CD4-positive, alpha-beta T cell treated with Interleukin-15 for 1 hour (primary cell): ENCODE measurements at regions not wholly inside any gene's neighbourhood (a gene's known extent, or its start where the extent isn't known, plus 50 kb on each side); places are given as distances from the start of the nearest gene placed in this dataset.
"Not testable (repeated sequence)": the region's sequence is repeated elsewhere in the genome, so short reads cannot be mapped to it uniquely, and the experiment has no call there.

Source experiments
- DNase-seq: peaks from one replicate; pipeline ENCODE4 v3.0.0-alpha.2; 2020

DNA sequence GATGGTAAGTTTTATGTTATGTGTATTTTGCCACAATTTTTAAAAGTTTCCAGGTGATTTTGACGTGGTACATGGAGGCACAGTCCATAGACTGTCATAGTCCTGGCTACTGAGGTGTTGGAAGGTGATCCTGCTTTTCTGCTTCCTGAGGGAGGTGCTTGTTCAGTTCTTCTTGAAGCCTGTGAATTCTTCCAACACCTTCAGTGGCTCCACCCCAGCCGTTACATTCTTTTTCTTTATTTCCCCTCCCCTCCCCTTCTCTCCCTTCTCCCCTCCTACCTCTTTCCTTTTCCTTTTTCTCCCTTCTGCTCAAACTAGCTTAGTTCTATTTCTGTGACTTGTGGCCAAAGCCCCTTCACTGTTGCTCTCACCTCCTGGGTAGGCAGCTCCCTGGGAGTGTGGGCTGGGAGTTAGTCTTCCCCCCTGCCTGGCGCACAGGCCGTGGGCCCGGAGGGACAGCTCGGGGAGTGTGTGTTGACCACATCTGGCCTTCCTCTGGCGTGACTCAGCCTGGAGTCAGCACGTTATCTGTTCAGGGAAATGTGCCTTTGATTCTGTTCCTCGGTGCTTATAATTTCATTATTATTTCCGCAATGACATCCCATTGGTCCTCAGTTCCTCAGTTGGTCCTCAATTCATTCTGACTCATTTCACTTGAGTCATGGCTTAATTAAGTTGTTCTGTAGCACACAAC is 566.2 kb downstream of the TBC1D22A start:
- no peak for DNase-seq

DNA sequence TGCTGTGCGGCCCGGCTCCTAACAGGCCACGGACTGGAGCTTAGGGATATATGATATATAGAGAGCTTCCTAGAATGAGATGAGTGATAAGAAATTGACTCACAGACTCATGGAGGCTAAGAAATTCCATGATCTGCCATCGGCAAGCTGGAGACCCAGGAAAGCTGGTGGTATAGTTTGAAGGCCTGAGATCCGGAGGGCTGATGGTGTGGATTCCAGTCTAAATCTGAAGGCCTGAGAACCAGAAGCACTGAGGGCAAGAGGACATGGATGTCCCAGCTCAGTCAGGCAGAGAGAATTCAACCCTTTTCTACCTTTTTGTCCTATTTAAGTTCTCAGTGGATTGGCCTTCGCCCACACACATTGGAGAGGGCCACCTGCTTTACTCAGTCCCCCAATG is 564.8 kb downstream of the TBC1D22A start:
- no peak for DNase-seq

DNA sequence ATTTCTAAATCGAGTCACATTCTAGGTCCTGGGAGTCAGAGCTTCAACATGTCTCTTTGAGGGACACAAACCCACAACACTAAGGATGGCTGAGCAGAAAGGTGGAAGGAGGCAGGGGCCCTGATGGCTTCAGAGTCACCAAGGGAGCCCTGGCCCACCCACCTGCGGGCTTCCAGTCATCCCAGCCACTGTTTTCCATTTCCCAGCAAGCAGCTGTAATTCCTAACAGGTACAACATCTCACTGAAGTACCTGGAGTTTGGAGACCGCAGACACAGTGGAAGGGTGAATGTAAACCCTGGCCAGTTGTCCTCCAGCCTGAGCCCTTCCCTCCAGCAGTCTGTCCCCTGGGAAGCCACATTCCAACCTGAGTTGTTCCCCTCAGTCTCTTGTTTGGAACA is 562.8 kb downstream of the TBC1D22A start:
- DNase-seq, result no peak

DNA sequence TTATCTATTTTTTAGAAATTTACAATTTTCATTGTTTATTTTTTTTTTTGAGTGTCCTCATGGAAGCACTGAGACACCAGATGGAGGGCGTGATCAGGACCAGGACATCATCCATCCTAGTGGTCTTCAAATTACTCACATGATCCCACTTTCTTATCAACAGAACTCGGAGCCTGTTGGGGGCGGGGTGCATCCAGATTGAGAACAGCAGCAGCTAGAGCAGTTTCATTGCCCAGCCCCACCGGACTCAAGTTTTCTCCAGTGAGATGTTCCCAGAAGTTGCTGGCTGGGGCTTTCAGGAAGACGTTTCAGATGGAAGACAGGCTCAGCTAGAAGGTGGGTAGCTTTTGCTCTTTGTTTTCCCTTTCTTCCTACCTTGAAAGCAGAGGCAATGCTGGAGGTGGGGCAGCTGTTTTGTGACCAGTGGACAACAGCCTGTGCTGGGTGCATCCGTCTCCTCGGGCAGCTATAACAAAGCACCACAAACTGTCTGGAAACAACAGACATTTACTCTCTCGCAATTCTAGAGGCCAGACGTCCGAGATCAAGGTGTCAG is 562.1 kb downstream of the TBC1D22A start:
- DNase-seq, result no peak

DNA sequence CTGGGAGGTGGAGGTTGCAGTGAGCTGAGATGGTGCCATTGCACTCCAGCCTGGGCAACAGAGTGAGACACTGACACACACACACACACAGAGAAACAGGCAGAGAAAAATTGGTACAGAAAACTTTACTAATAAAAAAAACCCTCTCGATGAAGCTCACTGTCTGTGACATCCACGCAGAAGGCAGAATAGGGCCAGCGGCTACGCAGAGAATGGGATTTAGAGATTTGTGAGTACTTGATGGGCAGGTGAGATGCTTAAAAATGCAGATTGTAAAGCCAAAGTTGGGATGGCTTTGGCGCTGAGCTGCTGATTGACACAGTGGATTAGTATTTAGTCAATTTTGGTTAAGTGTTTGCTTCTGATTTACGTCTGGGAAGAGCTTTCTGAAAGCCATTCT is 561.1 kb downstream of the TBC1D22A start:
- DNase-seq, result no peak

DNA sequence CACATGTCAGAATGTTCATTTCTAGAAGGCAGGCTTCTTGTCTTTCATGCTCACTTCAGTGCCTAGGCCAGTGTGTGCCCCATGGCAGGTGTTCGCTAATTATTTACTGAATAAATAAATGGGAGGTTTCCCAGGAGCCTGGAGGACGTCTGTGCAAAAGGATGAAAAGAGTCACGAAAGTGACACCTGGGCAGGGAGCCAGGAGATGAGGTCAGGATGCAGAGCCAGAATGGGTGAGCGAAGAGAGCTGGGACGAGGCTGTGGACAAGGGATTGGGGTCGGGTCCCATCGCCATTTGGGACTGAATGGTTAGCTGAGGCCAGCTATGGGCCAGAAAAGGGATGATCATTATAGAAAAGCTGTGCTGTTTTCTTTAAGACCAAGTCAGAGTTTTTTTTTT is 560.4 kb downstream of the TBC1D22A start:
- no peak for DNase-seq

DNA sequence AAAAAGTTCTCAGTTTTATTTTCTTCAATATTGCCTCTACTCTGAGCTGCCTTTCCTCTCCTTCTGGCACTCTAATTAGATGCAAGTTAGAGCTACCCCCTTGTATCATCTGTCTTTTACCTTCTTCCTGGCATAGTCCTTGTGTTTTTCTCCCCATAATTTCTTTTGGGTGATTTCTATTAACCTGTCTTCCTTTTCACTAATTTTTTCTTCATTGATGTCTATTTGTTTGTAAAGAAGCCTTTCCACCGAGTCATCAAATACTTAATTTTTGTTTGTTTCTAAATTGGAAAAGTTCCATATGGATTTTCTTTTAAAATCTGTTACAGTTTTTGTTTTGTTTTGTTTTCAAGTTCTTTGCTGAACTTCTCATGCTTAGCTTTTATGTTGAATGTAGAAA is 558.1 kb downstream of the TBC1D22A start:
- DNase-seq, result no peak

DNA sequence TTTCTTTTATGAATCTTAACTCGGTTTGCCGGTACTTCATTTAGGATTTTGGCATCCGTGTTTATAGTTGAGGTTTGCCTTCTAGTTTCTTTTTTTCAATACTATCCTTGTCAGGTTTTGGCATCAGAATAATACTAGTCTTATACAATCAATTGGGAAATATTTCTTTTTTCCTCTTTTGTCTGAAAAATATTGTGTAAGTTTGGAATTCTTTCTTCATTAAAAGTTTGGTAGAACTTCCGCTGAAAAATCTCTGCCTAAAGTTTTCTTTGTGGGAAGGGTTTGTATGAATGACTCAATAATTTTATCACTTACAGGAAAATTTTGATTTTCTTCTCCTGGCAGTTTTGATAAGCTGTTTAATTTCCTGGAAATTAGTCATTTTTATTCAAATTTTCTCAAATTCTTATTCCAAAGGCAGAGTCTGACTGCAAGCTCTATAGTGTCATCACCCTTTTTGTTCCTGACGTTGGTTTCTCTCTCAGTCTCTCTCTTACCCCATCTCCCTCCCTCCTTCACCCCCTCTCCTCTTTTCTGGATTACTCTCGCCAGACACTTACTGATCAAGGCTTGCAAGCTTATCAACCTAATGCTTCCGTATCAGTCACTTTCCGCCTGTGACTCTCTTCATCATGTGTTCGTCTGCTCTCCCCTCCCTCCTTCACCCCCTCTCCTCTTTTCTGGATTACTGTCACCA is 555.7 kb downstream of the TBC1D22A start:
- DNase-seq, result no peak

DNA sequence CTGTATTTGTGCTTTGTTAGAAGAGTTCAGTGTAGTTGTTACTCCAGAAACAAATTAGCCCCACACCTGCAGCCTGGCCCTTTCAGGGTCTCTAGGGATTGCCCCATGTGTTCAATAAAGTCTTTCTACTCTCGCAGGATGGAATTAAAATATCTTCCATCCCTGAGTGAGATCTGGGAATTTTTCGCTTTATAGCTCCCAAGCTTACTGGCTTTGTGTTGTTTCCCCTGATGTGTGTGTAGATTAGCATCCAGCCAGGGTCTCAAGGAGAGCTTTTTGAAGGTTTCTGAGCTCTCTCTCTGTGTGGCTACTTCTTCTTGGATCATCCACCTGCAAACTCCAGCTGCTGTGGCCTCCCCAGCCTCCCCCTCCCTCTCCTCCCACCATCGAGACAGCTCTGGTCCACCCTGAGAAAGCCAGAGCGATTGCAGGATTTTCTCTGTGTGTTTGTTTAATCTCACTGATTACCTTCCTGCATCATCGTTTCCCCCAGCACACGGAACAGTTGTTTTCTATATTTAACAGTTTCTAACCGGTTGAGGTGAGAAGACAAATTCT is 553.5 kb downstream of the TBC1D22A start:
- DNase-seq, result no peak

DNA sequence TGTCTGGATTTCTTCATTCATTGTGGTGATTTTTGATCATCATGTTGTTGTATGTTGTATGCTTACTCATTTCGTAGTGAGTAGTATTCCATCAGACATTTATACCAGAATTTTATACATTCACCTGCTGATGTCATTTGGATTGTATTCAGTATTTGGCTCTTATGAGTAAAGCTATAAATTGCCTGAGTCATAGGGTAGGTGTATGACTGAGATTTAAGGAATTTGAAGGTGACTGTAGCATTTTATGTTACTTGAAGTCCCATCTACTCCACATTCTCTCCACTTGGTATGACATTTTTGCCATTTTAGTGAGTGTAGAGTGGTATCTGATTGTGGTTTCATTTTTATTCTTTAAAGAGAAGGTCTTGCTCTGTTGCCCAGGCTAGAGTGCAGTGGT is 548.2 kb downstream of the TBC1D22A start:
- DNase-seq, result no peak

DNA sequence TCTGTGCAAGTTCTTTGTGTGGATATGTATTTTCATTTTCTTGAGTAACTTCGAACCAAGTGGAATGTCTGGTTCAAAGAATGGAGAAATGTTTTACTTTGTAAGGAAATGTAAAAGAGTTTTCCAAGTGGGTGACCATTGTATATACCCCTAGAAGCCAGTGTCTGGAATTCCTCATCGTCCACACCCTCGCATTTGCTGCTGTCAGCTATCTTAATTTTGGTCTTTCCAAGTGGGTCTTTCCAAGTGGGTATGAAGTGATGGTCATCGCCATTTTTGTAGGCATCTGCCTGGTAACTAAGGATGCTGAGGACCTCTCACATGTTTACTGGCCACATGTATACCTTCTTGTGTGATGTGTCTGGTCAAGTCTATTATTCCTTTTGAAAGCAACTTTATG is 547.5 kb downstream of the TBC1D22A start:
- no peak for DNase-seq

DNA sequence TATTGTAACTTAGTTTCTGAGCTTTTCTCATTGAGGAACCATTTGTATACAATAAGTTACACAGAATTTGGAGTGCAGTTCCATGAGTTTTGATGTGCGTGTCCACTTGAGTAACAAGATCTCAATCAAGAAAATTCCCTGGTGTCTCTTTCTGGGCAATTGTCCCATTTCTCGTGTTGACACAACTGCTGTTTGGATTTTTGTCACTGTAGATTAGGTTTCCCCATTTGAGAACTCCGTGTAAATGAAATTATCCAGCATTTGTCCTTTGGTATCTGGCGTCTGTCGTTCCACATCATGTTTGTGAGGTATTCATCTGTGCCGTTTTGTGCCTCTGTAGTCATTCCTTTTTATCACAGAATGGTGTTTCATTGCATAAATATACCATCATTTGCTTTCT is 547.0 kb downstream of the TBC1D22A start:
- no peak for DNase-seq

DNA sequence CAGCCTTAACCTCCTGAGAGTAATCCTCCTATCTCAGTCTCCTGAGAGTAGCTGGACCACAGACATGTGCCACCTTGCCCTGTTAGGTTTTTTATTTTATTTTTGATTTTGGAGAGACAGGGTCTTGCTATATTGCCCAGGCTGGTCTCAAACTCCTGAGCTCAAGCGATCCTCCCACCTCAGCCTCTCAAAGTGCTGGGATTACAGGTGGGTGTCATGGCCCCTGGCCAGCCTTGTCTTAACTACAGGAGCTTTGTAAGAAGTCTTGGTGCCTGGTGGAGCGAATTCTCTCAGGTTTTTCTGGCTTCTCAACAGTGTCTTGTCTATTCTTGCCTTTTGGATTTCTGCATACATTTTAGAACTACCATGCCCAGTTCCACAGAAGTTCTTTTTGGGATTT is 546.4 kb downstream of the TBC1D22A start:
- DNase-seq, result no peak

DNA sequence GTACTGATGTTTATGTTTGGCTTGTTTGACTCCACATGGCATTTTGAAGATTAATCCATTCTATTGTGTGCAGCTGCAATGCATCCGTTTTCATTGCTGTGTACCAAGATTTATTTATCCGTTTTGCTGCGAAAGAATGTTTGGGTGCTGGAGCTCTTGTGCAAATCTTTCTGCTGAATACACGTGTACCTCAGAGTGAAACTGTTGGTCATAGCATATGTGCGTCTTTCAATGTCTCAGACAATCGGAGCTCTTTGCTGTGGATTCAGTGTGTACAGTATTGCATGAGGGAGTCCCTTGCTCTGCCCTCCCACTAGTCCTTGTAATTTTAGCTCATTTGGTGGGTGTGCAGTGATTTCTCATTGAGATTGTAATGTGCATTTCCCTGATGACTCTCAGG is 545.4 kb downstream of the TBC1D22A start:
- DNase-seq, result no peak

DNA sequence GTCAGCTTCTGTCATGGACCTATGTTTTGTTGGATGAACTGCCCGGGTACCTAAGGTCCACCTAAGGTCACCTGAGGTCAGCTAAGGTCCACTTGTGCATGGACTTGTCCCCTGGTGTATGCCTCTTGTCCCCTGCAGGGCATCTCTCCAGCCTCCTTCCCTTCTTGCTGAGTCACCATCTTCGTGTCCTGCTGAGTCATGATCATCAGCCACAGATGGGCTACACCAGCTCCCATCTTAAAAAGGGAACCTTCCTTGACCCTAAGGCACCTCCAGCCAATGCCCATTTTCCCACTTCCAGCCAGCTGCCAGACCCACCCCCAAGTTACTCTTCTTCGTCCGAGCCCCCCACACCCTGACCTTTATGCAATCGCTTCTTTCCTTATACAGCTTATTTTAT is 544.9 kb downstream of the TBC1D22A start:
- DNase-seq, result no peak

DNA sequence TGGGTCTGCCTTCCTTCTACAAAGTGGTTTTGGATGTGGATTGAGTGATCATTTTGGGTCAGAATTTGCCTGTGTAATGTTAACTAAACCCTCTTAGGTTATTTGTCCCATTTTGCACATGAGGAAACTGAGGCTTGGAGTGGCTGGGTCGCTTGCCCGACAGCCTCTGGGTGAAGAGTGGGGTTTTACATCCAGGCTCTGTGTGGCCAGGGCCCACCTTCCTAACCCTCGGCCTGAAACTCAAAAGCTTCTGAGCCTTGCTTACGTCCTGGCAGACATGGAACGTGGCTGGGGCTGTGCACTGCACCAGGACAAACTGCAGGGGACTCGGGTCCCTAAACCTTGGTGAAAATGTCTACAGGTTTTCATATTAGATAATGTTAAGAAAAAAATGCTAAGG is 542.4 kb downstream of the TBC1D22A start:
- DNase-seq, result no peak

DNA sequence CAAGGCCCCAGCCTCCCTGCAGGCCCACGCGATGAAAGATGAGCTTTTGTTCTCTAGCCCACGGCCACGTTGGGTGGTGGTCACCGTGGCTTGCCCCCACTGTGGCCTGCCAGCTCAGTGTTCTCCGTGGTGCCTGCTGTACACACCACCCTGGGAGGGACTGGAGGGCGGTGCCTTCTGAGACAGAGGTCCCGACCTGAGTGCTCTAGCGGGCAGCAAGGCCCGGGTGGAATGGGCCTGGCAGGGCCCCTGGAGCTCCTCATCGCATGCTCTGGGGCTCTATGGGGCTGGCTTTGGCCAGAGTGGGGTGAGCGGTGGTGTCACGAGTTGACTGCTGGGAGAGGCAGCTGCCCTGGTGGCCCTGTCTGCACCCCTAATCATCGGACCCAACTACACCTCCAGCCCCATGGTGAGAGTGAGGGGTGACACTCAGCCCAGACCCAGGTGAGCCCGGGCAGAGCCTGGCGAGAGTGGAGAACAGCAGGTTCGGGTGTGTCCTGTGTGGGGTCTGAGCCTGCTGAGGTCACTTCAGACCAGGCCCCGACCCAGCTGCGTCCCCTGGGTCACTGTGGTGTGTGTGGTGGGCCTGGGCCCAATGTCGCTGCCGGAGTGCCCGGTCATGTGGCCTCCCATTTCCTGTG is 541.9 kb downstream of the TBC1D22A start:
- DNase-seq, result no peak

DNA sequence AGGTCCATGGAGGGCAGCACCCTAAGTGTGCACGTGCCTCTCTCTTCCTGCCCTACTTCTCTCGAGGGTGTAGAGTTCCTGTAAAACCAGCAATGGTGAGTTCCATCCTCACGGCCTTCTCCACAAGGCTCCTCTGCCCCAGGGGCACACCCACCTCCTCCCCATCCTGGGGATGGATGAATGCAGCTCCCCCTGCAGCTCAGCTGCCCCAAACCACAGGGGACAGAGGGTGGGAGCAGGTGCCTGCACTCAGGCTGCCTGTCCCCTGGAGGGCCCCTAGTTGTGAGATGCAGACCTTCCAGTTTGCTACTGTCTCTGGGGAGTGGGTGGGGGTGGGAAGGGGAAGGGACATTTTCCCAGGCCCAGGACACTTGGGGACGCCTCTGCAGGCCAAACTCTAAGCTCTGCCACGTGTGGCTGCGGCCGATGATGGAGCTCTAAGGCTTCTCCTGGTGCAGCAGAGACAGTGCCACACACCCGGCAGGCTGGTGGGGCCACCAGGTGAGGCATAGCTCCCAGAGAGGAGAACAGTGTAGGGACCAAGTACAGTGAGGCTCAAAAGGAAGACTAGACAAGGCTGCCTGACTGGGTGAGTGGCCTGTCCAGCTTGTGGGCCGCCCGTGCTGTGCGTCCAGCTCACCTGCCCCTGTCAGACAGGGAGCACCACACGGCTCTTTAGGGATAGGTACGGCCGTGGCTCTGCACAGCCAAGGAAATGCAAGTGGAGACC is 540.9 kb downstream of the TBC1D22A start:
- no peak for DNase-seq

DNA sequence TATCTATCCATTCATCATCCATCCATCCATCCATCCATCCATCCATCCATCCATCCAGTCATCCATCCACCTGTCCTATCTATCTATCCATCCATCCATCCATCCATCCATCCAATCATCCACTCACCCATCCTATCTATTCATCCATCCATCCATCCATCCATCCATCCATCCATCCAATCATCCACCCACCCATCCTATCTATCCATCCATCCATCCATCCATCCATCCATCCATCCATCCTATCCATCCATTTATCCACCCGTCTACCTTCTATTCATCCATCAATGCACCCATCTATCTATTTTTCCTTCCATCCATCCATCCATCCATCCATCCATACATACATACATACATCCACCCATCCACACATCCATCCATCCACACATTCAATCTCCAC is 540.1 kb downstream of the TBC1D22A start:
- DNase-seq, result not testable (repeated sequence)

DNA sequence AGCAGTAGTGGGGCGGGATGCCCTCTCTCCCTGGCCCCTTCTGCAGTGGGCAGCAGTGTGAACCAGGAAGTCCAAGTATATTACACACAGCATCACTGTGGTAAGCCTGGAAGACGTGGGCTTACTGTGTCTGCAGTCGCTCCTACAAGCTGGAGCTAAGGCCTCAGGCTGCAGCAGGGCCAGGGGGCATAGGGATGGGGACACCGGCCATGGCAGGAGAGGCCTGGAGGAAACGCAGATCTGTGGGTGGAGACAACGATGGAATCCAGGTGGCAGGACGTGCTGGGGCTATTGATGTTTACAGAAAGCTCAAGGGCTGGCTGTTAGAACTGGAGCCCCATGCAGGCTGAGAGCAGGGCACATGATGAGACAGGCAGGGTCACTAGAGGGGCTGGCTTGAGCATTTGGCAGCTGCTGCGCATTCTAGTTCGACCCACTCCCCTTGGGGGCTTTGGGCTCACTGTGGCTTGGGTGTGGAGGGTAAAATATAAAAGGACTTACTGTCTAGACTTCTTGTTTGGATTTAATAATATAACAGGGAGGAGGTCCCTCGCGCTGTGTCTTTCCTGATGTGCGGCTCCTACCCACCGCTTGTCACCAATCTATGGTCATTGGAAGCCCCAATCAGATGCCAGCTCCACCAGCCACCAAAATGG is 539.5 kb downstream of the TBC1D22A start:
- DNase-seq, result no peak

DNA sequence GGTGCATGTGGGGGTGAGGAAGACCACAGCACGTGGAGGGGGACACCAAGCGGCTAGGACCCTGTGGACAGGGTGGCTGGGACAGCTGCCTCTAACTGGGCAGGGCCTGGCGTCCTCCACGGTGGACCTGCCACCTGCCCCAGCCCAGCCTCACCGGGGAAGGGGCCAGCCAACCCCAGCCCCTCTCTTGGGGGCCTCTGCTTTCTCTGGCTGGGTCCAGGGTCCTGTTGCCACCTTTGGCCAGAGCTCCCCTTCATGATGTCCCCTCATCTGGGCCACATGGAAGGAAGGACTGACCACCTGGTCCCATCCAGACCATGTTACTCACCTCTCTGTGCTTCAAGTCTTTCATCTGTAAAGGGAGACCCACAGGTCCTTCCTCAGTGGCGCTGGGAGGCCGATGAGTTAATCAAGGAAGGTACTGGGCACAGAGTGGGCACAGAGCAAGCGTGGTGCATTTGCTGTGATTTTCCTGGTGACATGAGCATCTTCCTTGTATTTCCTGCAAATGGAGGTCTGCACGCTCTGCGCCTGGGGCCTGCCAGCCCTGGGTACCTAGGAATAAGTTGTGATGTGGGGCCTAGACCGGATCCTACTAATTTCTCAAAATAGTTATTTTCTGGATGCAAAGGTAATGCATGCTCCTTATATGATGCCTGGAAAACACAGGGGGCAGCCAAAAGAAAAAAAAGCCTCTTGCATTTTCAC is 538.4 kb downstream of the TBC1D22A start:
- DNase-seq, result no peak
